Heart left ventricle (tissue), 16 donors: ENCODE measurements at regions not wholly inside any gene's neighbourhood (a gene's known extent, or its start where the extent isn't known, plus 50 kb on each side); places are given as distances from the start of the nearest gene placed in this dataset.

ENCODE experiments used
- ATAC-seq, 4 donors: fragments of 200-7000 bp; cut with Tn5 transposase; one replicate each; pipeline ENCODE4 v1.9.1; 2020 to 2022; ENCODE audit warnings: moderate library complexity in 4 of 4, mild to moderate bottlenecking in 3 of 4, moderate number of reproducible peaks in 1 of 4
- DNase-seq, 5 donors: peaks; one replicate each; pipeline ENCODE4 v3.0.0-alpha.2; 2020
- H3K27ac ChIP-seq, 12 donors: fragments of 200-600 bp; sonication (generic) in 4 of 12; one replicate each; pipeline versions ENCODE4 v1.5.0 to v1.8.0; 2016 to 2022; ENCODE audit warnings: mild to moderate bottlenecking in 2 of 12
- H3K27me3 ChIP-seq, 9 donors: fragments of 200-600 bp; sonication (generic) in 2 of 9; one replicate each; pipeline versions ENCODE4 v1.5.1 to v1.8.0; 2016 to 2022; ENCODE audit warnings: mild to moderate bottlenecking in 3 of 9
- H3K36me3 ChIP-seq, 9 donors: fragments of 200-600 bp; sonication (generic) in 2 of 9; one replicate each; pipeline versions ENCODE4 v1.5.0 to v1.8.0; 2018 to 2022; ENCODE audit warnings: mild to moderate bottlenecking in 2 of 9
- H3K4me1 ChIP-seq, 12 donors: fragments of 200-600 bp; sonication (generic) in 4 of 12; one replicate each; pipeline versions ENCODE4 v1.5.0 to v1.8.0; 2016 to 2022; ENCODE audit warnings: mild to moderate bottlenecking in 3 of 12
- H3K4me3 ChIP-seq, 12 donors: fragments of 200-600 bp; sonication (generic) in 4 of 12; one replicate each; pipeline versions ENCODE4 v1.5.0 to v1.8.0; 2017 to 2022; ENCODE audit warnings: mild to moderate bottlenecking in 9 of 12, moderate library complexity in 4 of 12
- H3K9me3 ChIP-seq, 12 donors: fragments of 200-600 bp; sonication (generic) in 4 of 12; one replicate each; pipeline versions ENCODE4 v1.5.0 to v1.8.0; 2016 to 2022; ENCODE audit warnings: mild to moderate bottlenecking in 1 of 12
- CTCF ChIP-seq, 12 donors: fragments of 200-600 bp; sonication (generic) in 4 of 12; IDR thresholded peaks; one replicate each; pipeline versions ENCODE4 v1.5.0 to v1.8.0; 2018 to 2022; ENCODE audit warnings: antibody characterized with exemption in 12 of 12, mild to moderate bottlenecking in 5 of 12
- POLR2A ChIP-seq, 2 donors: fragments of 450-650 bp; IDR thresholded peaks; one replicate each; pipeline ENCODE4 v1.6.1; 2017; ENCODE audit warnings: antibody characterized with exemption in 2 of 2, mild to moderate bottlenecking in 2 of 2, moderate library complexity in 2 of 2
- WGBS, 4 donors: extraction: QIAGEN DNeasy Blood & Tissue Kit in 2 of 4; methylation state at CpG; one replicate each; pipeline versions ENCODE4 v1.1.5 to v1.1.7; 2013 to 2018; 5-methylcytosine and 5-hydroxymethylcytosine counted together
- intact Hi-C, 10 donors: fragments of 100-400 bp; cut with DNase I; formaldehyde crosslinking; loops; one replicate each; pipeline versions ENCODE4 v1.11.1 to v1.14.2; 2022
- donor health status: ischemic (EF 13 %, LVEDD 7.1; RV severe dilation, severe dysfunction).
- donor health status: healthy with polysubstance abuse.
- donor health status: DM: no; HTN: yes; CAD: no.
- donor health status: DM: no; HTN: no; CAD: no.
- donor health status: ischemic (EF 25% LVEDD 6.9; RV normal size, moderate dysfunction).
- donor health status: ischemic (EF 25% LVEDD 5.7; RV mildly dilated, moderate dysfunction).
- donor health status: healthy.
- donor health status: DM: yes; HTN: yes; CAD: no.
- donor health status: ischemic (EF 35%, LVEDD 5.7; RV mildly dilated, moderate dysfunction).
- donor health status: nonischemic (EF 11% LVEDD 7.7; RV severe dilation, severe dysfunction).
- donor health status: DM: yes; HTN: yes; CAD: no.
- donor health status: PGD.
- donor health status: ischemic (EF 29% LVEDD 5.4; RV normal size, mild dysfunction).
- donor health status: nonischemic (EF 23%, LVEDD 6.1; RV moderate dilation, normal function).

DNA sequence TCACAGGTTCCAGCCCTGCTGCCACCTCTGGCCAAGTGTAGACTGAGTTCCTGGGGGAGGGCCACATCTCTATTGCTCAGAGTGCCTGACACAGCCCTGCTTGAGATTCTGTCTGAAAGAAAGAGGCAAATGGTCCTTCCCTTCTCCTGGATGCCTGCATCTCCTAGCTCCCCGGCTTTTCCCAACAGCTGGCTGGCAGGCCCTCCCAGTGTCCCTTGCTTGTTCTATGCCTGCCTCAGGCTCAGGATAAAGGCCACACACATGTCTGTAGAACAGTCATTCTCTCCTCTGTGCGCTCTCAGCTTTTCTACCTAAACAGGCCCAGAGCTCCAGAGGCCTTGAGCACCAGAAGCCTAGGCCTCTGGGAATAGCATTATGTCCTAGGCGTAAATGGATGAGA is 343.4 kb upstream of the USP24 start:
- intact Hi-C loops: no loop called here
- TF ChIP-seq CTCF (IDR thresholded peaks at IDR 0.05): no peak
- no peak for TF ChIP-seq POLR2A (IDR thresholded peaks at IDR 0.05)
- 92 to 94% (median 94%) methylated on average over 3 of the region's 3 CpGs for WGBS, 4 donors
- H3K27ac ChIP-seq: no peak overlapping the region
- H3K4me3 ChIP-seq: no peak overlapping the region
- peaks cover 0 to 7% (median 0%) of the 10 kb centered on the region in 12 donors for H3K4me1 ChIP-seq
- H3K9me3 ChIP-seq: no peaks in the 10 kb centered on the region
- no peaks in the 10 kb centered on the region for H3K27me3 ChIP-seq
- no peak for DNase-seq
- H3K36me3 ChIP-seq: no peaks in the 10 kb centered on the region
- peak in 1 of 4 donors; percentile 15 for ATAC-seq

GRCh38 chr1:55555956-55556725 is 341.0 kb upstream of the USP24 start:
- DNase-seq (peak in 1 of 5 donors; percentile 34), ATAC-seq (peak in 1 of 4 donors; percentile 49)
- Histone ChIP-seq H3K27ac (no peak overlapping the region), H3K36me3 (no peaks in the 10 kb centered on the region), H3K4me3 (no peak overlapping the region), H3K4me1 (peaks cover 0 to 7% (median 0%) of the 10 kb centered on the region in 12 donors), H3K27me3 (no peaks in the 10 kb centered on the region), H3K9me3 (peaks cover 0 to 13% (median 0%) of the 10 kb centered on the region in 12 donors)
- 72 to 81% (median 80%) methylated on average over 10 of the region's 10 CpGs for WGBS, 4 donors
- intact Hi-C loops: no loop called here
- TF ChIP-seq POLR2A (IDR thresholded peaks at IDR 0.05): no peak
- TF ChIP-seq CTCF (IDR thresholded peaks at IDR 0.05): no peak

DNA sequence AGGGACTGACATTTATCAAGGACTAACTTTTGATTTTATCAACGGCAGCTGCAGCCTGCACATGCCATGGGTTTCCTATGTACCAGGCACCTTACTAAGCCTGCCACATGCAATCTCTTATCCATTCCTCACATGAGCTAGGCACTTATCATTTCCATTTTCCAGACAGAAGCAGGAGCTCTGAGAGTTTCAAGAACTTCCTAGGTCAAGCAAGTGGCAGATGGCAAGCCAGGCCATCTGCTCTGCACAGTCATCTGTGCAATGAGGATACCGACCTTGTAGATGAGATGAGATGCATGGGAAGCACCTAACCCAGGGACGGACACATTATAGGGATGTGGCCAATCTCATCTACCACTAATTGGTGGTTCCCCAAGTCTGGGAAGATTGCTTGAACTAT is 339.4 kb upstream of the USP24 start:
- DNase-seq: no peak
- WGBS, 4 donors: 67 to 80% (median 74%) methylated on average over 3 of the region's 3 CpGs
- H3K36me3 ChIP-seq: no peaks in the 10 kb centered on the region
- no peak overlapping the region for H3K4me3 ChIP-seq
- TF ChIP-seq CTCF (IDR thresholded peaks at IDR 0.05): no peak
- TF ChIP-seq POLR2A (IDR thresholded peaks at IDR 0.05): no peak
- peaks cover 0 to 13% (median 0%) of the 10 kb centered on the region in 12 donors for H3K9me3 ChIP-seq
- ATAC-seq: no peak
- H3K27ac ChIP-seq: no peak overlapping the region
- H3K4me1 ChIP-seq: peaks cover 0 to 7% (median 0%) of the 10 kb centered on the region in 12 donors
- intact Hi-C loops: no loop called here
- no peaks in the 10 kb centered on the region for H3K27me3 ChIP-seq

GRCh38 chr1:55552636-55553035 is 337.5 kb upstream of the USP24 start:
- H3K4me3 ChIP-seq: no peak overlapping the region
- intact Hi-C loops: no loop called here
- H3K9me3 ChIP-seq: peaks cover 0 to 13% (median 0%) of the 10 kb centered on the region in 12 donors
- no peak for ATAC-seq
- no peaks in the 10 kb centered on the region for H3K36me3 ChIP-seq
- WGBS, 4 donors: 96 to 99% (median 98%) methylated on average over 3 of the region's 3 CpGs
- TF ChIP-seq CTCF (IDR thresholded peaks at IDR 0.05) (no peak), POLR2A (IDR thresholded peaks at IDR 0.05) (no peak)
- no peaks in the 10 kb centered on the region for H3K27me3 ChIP-seq
- H3K4me1 ChIP-seq: no peaks in the 10 kb centered on the region
- no peak for DNase-seq
- no peak overlapping the region for H3K27ac ChIP-seq
